ENCODE measurements at regions not wholly inside any gene's neighbourhood (a gene's known extent, or its start where the extent isn't known, plus 50 kb on each side); places are given as distances from the start of the nearest gene placed in this dataset.
A peak's percentile ranks its signal among the peaks of the same experiment; 100 is the strongest.

DNA sequence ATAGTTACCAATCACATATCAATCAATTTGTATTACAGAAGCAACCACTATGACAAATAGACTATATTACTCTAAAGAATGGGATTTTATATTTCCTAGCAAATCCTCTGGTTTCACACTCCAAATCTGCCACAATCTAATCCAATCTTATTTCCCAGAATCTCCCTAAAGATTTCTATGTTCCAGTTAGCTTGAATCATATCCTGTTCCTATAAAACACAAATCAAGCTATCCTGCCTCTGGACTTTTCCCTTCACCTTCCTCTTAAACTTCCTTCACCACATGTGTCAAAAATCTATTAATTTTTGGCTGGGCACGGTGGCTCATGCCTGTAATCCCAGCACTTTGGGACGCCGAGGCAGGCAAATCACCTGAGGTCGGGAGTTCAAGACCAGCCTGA, 50.0 kb downstream of the PIK3C2A start:
- DNase-seq, result no peak

GRCh38 chr11:17156283-17156682, 51.5 kb downstream of the PIK3C2A start:
- DNase-seq, result no peak

DNA sequence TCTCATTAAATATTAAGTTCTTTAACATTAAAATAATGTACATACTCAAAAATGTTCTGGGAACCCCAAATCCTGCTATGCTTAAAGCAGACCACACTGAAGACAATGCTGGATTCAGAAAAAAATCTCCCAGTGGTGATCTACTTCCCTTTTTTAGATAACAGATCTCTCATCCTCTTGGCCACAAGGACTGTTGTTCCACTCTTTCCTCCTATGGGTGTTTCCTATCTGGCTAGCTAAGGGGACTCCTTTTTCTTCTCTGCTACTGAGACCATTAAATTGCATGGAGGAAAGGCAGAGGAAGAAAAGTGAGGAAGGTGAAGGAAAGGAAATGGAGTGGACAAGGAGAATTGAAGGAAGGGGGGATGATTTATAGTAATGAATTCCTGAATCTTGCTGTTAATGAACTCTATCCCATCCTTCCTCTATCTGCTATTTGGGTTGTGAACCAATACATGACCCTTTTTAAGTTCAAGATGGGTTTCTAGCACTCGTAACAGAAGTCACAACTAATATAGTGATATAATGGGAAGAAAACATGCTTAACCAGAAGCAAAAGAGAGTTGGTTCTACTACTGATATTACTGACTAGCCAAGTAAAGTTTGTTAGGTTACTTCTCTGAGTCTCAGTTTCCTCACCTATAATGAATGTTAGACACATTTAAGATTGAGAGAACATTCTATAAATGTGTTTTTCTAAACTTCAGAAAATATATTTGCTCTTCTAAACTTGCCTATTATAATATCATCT, 53.2 kb downstream of the PIK3C2A start:
- DNase-seq, result no peak

DNA sequence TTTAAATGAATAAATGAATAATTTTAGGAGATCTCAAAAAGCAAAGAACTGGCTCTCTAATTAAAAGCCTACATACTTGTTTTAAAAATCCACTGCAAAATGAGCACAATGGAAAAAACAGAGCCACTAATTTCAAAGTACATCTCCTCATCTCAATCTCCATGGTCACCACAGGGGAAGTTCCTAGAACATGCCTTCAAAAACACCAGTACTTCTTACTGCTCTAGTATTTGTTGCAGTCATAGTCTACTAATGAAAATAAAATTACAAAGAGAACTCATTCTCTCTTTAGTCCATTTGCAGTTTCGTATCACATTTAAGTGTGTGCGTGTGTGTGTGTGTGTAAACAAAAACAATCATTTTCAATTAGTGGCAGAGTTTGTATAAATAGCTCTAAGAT, 54.0 kb downstream of the PIK3C2A start:
- DNase-seq, result no peak

- no peak for DNase-seq
These were observed 55.5 kb downstream of the PIK3C2A start for GRCh38 chr11:17152306-17152705.

DNA sequence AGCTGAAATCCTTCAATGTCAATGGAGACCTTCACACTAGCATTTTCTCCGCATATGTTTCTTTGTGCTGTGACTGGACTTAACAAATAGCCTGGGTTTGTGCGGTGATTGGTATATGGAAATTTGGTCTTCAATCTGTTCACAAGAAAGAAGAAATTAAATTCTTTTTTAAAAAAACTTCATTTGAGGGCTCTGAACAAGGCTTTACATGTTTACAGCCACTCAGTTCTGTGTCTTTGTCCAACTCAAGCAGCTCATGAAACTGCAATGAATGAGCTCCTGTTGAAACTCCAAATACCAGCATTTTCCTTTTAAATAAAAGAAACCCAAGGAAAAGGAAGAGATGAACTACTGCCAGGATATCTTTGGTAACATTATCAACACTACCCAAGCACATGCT, 57.3 kb downstream of the PIK3C2A start:
- DNase-seq, result no peak

- DNase-seq, result no peak
These were observed 59.2 kb downstream of the PIK3C2A start for GRCh38 chr11:17148536-17148935.

DNA sequence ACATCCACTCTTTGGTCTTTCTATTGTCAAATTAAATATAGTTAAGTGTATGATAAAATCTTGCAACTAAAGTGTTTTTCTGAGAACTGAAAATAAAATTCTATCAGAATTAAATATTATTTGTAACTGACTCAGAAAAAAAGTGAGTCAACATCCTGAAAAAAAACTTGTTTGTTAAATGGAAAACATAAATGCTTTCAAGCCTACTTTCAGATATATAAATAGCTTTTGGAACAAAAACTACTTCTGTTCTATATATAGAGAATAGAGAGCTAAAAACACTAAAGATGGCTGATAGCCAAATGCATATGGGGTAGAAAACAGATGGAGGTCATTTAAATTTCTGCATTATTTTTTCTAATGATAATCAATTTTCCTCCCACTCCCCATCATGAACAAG, 61.8 kb downstream of the PIK3C2A start:
- no peak for DNase-seq

GRCh38 chr11:17142450-17142849, 65.0 kb upstream of the RPS13 start:
- DNase-seq, result no peak

GRCh38 chr11:17141156-17141555, 63.7 kb upstream of the RPS13 start:
- DNase-seq, result no peak

- no peak for DNase-seq
These were observed 61.1 kb upstream of the RPS13 start for GRCh38 chr11:17138562-17138961.

DNA sequence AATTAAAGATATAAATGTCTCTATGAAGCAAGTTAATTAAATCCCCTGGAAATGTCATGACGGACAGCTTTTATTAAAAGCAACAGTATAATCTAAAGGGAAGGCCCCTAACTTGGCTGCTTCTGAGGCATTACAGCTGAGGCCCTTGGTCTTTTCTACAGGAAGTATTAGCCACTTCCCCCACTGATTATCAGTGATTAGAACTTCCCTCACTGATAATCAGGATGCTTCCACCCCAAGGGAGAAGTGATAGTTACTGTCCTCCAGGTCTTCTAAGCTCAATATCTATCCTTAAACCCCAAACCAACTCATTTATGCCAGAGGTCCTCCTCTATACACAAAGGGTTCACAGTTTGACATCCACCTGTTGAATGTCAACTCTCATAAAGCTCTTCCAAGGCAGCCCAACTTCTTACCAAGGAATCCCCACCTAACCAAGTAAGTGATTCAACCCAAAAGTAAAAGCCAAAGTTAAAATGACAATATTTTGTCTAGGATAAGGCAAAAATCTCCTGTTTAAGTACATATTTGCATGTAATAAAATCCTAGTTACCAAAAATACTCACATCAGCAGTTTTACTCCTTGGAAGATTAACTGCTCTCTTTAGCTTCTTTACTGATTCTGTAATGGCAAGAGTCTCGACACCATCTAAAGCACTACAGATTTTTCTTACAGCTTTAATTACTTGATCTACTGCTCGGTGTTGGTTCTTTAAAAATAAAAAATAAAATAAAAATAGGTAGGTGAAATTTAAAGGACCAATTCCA, 58.6 kb upstream of the RPS13 start:
- no peak for DNase-seq

- no peak for DNase-seq
These were observed 55.2 kb upstream of the RPS13 start for GRCh38 chr11:17132654-17133053.

GRCh38 chr11:17129003-17129402, 51.5 kb upstream of the RPS13 start:
- peak; percentile 18 for DNase-seq

Measured in fibroblast of upper back skin (primary cell).